Type B pancreatic cell (in vitro differentiated cells): ENCODE measurements at regions not wholly inside any gene's neighbourhood (a gene's known extent, or its start where the extent isn't known, plus 50 kb on each side); places are given as distances from the start of the nearest gene placed in this dataset.

ENCODE experiments used
- DNase-seq: peaks from one replicate; pipeline ENCODE4 v3.0.0; 2021; ENCODE audit warnings: mixed read lengths; ENCODE audit not compliant: unreplicated experiment; ENCODE audit errors: extremely low spot score
- H3K27ac Mint-ChIP-seq: 2 replicates; pipeline ENCODE4 v1.8.0; 2021; ENCODE audit warnings: mild to moderate bottlenecking, mixed read lengths
- H3K27me3 Mint-ChIP-seq: 2 replicates; pipeline ENCODE4 v1.8.0; 2021; ENCODE audit warnings: mixed read lengths
- H3K36me3 Mint-ChIP-seq: 2 replicates; pipeline ENCODE4 v1.8.0; 2021; ENCODE audit warnings: mixed read lengths
- H3K4me1 Mint-ChIP-seq: one replicate; pipeline ENCODE4 v1.8.0; 2021; ENCODE audit warnings: mixed read lengths; ENCODE audit not compliant: unreplicated experiment
- H3K4me3 Mint-ChIP-seq: 2 replicates; pipeline ENCODE4 v1.8.0; 2021; ENCODE audit warnings: mild to moderate bottlenecking, mixed read lengths
- H3K9me3 Mint-ChIP-seq: 2 replicates; pipeline ENCODE4 v1.8.0; 2021; ENCODE audit warnings: mixed read lengths
- CTCF ChIP-seq: fragments of 200-600 bp; sonication (generic); conservative IDR thresholded peaks from 2 replicates; pipeline ENCODE4 v1.5.0; 2021; ENCODE audit warnings: antibody characterized with exemption, mild to moderate bottlenecking

DNA sequence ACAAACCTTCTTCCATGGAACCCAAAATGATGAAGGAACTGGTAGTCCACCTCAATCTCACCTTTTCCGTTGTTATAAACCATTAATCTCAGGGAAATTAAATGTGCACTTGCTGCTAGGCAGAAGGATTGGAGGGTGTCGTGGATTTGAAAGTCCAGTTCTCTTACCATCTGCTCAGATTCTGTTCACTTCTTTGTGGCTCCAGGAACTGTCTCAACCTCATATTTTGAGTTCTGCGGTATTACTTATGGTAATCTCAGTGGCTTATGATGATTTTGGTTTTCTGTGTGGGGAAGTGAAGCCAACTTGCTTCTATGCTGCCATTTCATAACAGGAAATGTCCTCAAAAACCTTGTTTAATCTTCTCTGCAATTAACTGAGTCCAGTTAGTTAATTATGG lies 136.4 kb downstream of the CDC14C start:
- Mint-ChIP-seq H3K36me3 (no peaks in the 10 kb centered on the region), H3K27ac (no peak overlapping the region), H3K27me3 (no peaks in the 10 kb centered on the region), H3K4me1 (no peaks in the 10 kb centered on the region), H3K9me3 (no peaks in the 10 kb centered on the region), H3K4me3 (no peak overlapping the region)
- TF ChIP-seq CTCF, result no peak
- DNase-seq, result no peak

DNA sequence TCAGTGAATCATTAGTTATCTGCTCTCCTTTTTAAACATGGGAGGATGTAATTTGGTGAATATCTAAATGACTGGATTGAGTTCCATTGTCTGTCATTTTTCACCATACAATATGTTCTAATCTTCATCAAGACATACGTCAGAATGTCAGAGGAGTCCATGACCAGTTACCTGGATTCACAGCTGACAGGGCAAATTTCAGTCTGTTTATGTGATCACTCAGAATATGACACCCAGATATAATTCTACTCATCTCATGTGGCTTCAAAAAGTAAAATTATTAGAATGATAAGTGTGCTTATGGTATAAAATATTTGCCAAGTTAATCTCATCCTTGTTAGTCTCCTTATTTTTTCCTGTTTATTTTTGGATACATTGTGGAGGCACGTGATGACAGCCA lies 150.2 kb downstream of the CDC14C start:
- no peak overlapping the region for H3K4me3 Mint-ChIP-seq
- H3K27ac Mint-ChIP-seq, result no peak overlapping the region
- no peaks in the 10 kb centered on the region for H3K27me3 Mint-ChIP-seq
- no peaks in the 10 kb centered on the region for H3K36me3 Mint-ChIP-seq
- no peaks in the 10 kb centered on the region for H3K9me3 Mint-ChIP-seq
- no peak for TF ChIP-seq CTCF
- DNase-seq, result no peak
- H3K4me1 Mint-ChIP-seq, result no peaks in the 10 kb centered on the region

- Mint-ChIP-seq H3K27ac (no peak overlapping the region), H3K27me3 (no peaks in the 10 kb centered on the region), H3K4me1 (no peaks in the 10 kb centered on the region), H3K36me3 (no peaks in the 10 kb centered on the region), H3K9me3 (no peaks in the 10 kb centered on the region), H3K4me3 (no peak overlapping the region)
- DNase-seq, result no peak
- TF ChIP-seq CTCF, result no peak
Observed at GRCh38 chr7:49080896-49081475, 156.6 kb downstream of the CDC14C start.

GRCh38 chr7:49088017-49088416 lies 163.7 kb downstream of the CDC14C start:
- Mint-ChIP-seq H3K36me3 (no peaks in the 10 kb centered on the region), H3K4me3 (no peak overlapping the region), H3K9me3 (no peaks in the 10 kb centered on the region), H3K4me1 (no peaks in the 10 kb centered on the region), H3K27ac (no peak overlapping the region), H3K27me3 (no peaks in the 10 kb centered on the region)
- TF ChIP-seq CTCF, result no peak
- no peak for DNase-seq

DNA sequence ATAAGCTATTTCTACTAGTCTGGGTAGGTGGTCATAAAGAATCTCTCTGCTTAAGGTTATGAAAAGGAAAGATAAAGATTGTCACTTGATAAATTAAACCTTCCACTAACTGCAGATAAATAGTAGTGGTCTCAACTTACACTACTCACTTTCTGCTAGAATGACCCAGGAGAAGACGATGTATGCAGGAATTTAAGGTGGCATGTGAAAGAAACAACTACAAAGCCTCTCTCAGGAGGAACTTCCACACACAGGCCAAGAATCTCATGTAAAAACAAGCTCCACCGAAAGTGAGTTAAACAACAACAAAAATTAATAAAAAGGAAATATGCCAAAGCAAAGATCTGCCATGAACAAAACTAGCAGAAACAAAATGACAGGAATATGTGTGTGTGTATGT lies 165.4 kb downstream of the CDC14C start:
- Mint-ChIP-seq H3K36me3 (no peaks in the 10 kb centered on the region), H3K9me3 (no peaks in the 10 kb centered on the region), H3K4me3 (no peak overlapping the region), H3K27ac (no peak overlapping the region), H3K27me3 (no peaks in the 10 kb centered on the region), H3K4me1 (no peaks in the 10 kb centered on the region)
- no peak for DNase-seq
- no peak for TF ChIP-seq CTCF

- no peak for DNase-seq
- no peaks in the 10 kb centered on the region for H3K9me3 Mint-ChIP-seq
- H3K4me3 Mint-ChIP-seq, result no peak overlapping the region
- no peak overlapping the region for H3K27ac Mint-ChIP-seq
- no peak for TF ChIP-seq CTCF
- H3K27me3 Mint-ChIP-seq, result no peaks in the 10 kb centered on the region
- no peaks in the 10 kb centered on the region for H3K4me1 Mint-ChIP-seq
- H3K36me3 Mint-ChIP-seq, result no peaks in the 10 kb centered on the region
Observed at GRCh38 chr7:49091089-49091488, 166.7 kb downstream of the CDC14C start.
